Stimulated activated CD4-positive, alpha-beta T cell treated with anti-CD3 and anti-CD28 coated beads, Interleukin-2, amount 100 ng/mL, for 48 hours (primary cell): ENCODE measurements at regions not wholly inside any gene's neighbourhood (a gene's known extent, or its start where the extent isn't known, plus 50 kb on each side); places are given as distances from the start of the nearest gene placed in this dataset.
"Not testable (repeated sequence)": the region's sequence is repeated elsewhere in the genome, so short reads cannot be mapped to it uniquely, and the experiment has no call there.

Experiments
- DNase-seq, 2 donors: peaks; one replicate each; pipeline ENCODE4 v3.0.0-alpha.2; 2020

DNA sequence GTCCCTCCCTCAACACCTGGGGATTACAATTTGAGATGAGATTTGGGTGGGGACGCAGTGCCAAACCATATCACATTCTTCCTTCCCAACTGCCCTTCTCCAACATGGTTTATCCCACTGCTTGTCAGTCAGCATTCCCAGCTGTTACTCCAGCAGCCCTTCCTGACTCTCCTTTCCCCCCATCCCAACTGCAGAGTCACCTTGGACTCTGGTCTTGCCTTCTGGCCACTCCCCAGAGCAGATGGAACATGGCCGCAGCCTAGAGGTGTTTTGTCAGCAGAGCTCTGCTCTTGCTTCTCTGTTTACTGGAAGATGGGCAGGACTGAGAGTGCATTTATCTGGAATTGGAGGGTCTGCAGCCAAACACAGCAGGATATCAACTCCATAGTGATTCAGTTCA, 51.2 kb upstream of the MEX3C start:
- DNase-seq: no peak

DNA sequence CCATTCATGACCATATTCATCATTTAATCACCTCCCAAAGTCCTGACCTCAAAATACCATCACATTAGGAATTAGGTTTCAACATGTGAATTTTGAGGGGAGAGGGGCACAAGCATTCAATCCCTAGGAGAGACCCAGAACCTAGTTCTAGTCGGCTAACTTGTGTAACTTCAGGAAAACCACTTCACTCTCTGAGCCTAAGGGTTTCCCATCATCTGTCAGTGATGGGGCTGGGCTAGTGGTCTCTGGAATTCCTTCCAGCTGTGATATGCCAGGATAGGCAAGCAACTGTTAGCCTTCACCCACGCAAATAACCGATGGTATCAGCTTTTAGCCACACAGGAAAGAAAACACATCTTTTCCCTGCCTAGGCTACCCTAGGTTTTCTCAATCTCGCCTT, 52.5 kb upstream of the MEX3C start:
- DNase-seq: no peak

DNA sequence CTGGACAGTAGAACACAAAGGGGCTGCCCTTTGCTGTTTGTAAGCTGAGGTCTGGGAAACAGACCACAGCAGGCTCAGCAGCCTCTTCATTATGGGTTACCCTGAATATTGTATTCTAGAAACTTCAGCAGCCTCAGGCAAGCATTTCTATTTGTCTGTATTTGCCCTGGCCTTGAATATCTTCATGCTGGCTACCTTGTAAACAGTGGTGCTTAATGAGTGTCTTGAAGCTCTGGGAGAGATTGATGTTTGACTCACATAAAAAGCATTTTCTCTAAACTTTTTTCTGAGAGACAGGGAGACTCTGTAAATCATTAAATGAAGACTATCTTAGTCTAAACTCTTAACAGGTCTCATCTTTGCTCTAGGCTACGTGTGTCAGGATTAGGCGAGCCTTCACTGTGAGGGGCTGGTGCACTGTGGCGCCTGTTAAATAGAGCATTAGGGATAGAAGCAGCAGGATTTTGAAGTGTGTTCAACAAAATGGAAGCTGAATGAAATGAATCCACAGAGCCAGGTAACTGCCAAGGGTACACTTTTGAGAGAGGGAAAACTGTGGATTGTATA, 53.1 kb upstream of the MEX3C start:
- DNase-seq: no peak

DNA sequence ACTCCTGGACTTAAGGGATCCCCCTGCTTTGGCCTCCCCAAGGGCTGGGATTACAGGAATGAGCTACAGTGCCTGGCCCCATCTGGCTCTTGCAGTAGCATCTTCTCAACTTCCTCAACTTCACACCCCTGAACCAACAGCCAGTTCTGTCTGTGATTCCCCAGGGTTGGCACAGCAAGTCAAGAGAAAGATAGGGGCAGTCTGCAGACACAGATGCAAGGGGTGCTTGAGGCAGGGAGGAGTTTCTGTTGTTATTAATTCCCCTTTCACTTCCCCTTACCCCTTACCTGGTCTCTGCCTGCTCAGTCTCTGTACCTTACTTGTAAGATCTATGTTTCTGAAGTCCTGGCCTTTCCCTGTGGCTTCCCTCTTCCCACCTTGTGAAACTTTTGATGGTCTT, 54.1 kb upstream of the MEX3C start:
- no peak for DNase-seq

DNA sequence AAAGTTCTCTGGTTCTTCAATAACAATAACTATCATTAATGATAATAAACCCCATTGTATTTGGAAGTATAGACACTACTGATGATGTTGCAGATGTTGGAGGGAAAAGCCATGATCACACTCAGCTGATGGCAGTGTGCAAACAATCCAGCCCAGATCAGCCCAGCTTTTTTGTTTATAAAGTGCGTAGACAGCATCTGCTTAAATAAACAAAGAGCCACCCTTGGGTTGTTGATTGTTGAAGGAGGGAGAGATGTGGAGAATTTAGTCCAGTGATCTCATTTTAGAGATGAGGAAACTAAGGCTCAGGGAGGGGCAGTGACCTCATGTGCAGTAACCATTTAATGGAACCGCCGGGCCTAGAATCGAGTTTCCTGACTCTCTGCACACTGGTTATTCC, 56.0 kb upstream of the MEX3C start:
- no peak for DNase-seq

DNA sequence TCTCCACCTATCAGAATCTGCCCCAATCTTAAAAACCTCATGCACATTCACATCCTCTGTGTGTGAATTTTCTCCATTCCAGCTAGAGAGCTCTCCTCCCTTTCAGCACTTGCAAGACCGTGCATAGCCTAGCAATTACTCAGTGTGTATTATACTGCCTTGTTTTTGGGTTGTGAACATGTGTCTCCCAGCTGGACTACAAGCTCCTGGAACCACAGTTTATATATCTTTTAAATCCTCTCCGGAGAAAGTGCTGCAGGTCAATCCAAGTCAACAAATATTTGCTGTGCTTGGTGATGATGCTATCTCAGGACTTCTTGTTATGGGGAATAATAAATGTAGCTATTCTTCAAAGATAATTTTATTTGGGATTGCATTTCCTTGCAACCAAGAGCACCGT, 58.2 kb upstream of the MEX3C start:
- DNase-seq: no peak

DNA sequence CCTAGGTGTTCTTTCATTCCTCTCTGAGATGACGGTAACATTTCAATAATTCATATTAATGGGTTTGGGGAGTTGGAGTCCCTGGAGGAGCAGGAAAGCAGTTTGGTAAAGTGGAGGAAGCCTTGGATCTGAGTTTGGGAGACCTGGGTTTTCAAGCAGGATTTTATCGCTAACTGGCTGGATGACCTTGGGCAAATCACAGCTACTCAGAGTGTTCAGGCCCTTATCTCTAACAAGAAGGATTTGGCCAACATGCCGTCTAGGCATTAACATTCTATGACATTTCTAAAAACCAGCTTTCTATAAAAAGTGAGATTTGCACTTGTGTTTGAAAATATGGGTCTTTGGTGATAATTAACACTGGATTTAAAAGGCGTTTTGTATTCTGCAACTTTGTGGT, 59.7 kb upstream of the MEX3C start:
- DNase-seq: no peak

DNA sequence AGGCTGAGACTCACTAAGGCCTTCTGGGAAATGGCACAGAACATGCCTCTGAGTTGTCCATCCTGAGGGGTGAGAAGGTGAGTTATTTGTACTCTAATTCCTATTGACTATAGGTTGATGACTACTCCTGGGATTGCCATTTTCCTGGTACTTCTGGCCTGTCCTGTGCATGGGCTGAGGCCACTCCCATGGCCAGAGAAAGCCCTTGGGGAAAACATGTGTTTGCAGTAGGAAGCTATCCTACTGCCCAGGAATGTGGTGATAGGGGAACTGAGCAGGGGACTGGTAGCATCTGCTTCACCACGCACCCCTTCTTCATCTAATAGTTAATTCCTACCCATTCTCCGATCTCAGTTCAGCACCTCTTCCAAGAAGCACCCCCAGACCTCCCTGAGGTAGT, 62.6 kb upstream of the MEX3C start:
- no peak for DNase-seq

DNA sequence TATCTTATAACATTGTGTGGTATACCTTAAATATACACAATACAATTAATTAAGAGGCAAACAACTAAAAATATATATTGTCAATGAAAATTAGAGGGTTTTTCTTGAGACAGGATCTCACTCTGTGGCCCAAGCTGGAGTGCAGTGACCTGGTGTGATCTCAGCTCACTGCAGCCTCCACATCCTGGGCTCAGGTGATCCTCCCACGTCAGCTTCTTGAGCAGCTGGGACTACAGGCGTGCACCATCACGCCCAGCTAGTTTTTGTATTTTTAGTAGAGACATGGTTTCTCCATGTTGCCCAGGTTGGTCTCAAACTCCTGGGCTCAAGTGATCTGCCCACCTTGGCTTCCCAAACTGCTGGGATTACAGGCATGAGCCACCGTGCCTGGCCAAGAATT, 68.6 kb upstream of the MEX3C start:
- not testable (repeated sequence) for DNase-seq

DNA sequence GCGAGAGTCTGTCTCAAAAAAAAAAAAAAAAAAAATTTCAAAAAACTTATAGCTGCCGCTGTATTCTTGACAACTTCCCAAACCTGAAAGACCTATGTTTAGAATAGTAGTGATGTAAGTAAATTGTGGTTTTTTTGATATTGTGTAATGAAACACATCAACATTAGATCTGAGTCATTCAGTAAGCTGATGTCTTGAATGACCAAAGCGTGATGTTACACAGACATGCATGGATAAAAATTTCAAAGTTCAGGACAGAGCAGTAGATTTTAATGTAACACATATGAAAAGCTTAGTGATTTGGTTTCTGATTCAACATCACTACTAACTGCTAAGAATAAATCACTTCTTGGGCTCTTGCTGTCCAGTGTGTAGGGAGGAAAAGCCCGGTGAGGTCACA, 69.3 kb upstream of the MEX3C start:
- DNase-seq: no peak

DNA sequence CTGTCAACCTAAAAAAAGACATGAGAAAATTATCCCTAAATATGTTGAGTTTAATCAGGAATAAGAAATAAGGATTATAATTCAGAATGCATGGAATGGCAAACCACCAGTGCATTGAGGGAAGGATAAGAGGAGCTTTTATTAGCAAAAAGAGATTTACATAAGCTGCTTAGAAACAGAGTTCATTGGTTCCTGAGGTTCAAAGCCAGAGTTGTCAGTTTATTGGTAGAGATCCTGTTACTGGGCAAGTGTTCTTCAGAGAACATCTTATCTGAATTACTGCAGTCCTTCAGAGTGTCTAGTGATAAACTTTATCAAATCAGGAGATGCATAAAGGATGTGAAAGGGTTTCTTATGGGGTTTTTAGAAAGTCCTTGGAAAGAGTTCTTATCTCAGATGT, 76.0 kb upstream of the MEX3C start:
- no peak for DNase-seq

DNA sequence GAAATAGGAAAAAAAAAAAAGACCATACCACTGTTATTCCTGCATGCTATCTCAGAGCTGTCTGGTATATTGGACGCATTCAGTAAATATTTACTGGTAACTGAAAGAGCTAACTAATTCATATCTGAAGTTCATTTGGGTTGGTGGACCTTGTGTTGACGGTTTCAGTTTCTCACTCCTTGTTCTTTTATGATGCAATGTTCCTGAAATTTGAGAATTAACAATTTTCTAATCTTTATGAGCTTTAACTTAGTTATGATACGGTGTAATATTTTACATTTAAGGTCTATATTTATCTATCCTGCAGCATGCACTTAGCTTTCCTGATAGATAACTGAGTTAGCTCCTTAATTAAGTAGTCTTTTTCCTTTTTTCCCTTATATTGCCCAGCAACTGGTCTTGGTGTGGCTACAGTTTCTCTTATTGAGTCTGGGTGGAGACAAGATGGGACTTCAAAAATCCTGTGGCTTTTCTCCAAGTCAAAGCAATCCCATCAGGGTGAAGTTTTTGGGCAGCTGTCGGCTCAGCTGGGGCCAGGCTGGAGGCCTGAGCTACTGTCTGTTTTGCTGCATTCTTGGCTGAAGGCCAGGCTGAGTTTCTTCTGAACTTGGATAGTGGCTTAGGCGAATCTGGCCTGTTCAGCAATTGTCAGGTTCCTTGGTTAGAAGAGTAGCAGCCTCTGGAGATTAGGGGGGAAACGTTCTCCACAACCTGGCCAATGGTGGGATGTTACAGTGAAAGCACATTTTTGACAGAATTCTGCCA, 78.4 kb upstream of the MEX3C start:
- DNase-seq: no peak

DNA sequence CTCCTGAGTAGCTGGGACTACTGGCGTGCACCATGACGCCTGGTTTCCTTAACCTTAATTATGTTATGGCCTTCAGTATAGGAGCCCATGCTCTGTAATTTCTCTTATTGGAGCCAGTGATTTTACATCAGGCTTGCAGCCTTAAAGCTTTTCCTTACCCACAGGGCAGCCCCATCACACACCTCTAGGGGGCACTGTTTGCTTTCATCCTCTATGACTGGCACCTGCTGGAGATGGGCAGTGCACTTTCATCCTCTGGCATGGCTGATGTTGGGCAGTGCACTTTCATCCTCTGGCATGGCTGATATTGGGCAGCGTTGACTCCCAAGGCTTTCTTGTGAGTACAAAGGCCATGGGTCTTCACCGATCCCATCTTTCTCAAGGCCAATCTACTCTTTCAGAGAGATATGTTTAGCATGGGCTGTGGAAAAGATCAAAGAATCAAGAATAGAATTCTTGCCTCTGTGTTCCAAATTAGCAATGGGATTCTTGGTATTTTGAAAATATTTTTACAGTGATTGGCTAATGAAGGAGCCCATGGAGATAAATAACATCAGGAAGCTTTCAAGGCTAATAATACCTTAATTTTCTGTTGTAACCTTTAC, 80.7 kb upstream of the MEX3C start:
- peak; percentile 51 to 52 for DNase-seq

DNA sequence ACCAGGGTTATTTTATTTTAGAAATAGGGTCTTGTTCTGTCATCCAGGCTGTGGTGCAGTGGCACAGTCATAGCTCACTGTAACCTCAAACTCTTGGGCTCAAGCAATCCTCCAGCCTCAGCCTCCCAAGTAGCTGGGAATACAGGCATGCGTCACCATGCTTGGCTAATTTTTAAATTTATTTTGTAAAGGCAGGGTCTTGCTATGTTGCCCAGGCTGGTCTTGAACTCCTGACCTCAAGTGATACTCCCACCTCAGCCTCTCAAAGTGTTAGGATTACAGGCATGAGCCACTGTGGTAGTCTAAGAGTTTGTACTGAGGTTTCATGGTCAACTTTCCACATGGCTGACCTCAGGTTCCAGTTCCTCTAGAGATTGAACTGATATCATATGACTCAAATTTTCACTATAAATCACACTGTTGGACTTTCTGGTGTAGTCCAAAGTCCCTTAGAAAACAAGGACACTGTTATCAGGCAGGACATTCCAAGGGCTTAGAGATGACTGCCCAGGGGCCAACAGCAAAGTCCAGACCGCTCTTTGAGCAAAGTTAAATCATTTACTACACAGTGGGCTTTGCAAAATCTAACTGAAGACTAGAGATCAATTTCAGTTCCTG, 82.0 kb upstream of the MEX3C start:
- DNase-seq: no peak

DNA sequence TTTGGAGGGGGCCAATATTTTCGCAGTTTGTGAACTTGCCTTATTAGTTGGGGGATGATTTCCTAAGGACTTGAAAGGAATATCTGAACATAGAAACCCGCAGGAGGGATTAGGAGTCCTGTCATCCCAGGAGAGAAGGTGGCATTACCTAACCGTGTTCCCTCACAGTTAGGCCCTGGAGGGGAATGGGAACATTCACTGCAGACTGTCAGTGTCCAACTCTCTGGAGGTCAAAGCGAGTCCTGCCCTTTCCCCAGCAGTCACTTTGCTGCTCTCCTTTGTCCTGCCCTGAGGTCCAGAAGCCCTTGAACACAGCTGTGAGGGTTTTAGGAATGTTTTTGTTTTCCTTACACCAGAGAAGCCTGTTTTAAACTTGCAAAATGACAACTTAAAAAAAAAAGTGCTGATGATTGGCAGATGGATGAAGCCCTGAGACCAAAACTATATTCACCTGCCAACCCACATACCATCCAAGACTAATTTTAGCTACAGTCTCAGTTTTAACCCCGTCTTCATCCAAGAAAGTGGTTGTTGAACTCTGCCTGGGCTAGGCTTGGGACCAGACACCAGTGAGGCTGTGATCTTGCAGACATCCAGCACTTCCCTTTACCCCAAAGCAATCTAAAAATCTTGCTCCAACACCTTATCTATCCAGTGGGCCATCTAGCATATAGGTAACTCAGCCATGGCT, 90.5 kb upstream of the MEX3C start:
- DNase-seq: no peak

DNA sequence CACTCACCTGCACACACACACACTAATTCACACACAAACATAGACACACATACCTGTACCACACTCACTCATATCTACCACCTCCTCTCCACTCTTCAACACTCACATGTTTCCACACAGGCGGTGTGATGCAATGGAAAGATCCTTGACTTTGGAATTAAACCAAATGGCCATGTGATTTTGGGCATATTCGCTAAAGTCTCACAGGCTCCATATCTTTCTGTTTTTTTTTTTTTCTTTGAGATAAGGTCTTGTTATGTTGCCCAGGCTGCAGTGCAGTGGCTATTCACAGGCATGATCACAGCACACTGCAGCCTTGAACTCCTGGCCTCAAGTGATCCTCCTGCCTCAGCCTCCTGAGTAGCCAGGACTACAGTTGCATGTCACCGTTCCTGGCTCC, 91.1 kb upstream of the MEX3C start:
- no peak for DNase-seq

DNA sequence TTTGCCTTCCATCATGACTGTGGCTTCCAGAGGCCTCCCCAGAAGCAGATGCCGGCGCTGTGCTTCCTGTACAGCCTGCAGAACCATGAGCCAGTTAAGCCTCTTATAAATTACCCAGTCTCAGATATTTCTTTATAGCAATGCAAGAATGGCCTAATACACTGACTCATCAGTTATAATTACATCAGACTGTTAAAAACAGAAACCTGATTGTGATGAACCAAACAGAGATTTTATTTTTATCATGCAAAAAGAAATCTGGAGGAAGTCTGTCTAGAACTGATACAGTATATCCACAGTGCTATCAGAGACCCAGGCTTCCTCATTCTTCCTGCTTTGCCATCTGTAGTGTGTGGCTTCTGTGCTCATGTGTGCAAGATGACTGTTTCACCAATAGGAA, 93.4 kb upstream of the MEX3C start:
- no peak for DNase-seq

DNA sequence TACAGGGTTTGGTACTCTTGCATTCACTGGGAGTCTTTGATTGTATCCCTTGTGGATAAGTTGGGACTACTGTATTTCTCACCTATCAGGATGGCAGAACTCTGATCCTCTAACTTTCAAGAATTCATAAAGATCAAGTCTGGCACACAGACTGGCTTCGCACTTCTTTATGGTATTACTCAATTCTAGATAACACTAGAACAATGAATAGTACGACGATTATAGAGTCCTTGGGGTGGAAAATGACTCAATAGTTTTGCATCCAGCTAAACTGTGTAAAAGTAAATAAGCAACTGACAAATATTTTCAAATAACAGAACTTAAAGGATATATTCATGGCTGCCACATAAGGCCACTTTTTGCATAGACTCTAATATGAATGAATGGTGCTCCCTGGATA, 103.4 kb upstream of the MEX3C start:
- DNase-seq: no peak

DNA sequence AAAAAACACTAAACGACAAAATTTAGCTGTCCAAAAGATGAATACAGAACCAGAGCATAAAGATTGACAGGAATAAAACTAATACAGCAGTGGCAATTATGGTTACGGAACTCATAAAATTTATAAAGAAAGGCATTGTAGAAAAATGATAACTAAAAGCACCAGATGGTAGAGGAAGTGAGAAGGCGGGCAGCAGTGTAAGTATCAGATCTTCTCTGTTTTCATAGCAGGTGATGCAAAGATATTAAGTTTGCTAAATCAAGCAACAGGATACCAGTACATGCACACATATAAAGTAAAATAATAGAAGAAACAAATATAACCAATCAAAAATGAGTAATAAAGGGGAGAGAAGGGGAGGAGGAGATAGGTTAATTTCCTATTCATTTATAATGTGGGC, 103.9 kb upstream of the MEX3C start:
- DNase-seq: no peak

DNA sequence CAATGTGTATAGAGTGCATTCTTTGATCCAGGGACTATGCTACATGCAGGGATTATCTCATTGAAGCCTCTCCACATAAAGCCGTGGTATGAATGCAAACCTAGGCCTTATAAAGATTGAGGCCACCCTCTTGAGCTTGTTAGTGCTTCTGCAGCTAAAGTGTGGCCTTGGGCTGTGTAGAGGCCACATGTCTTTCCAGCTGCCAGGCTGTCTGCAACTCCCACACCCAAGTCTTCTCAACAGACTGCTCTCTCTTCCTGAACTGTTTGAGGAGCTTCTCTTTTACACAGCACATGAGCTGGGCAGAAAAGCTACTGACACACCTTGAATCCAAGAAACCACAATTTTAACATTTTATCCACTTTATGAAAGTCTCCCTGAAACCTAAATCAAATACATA, 119.2 kb upstream of the MEX3C start:
- no peak for DNase-seq

DNA sequence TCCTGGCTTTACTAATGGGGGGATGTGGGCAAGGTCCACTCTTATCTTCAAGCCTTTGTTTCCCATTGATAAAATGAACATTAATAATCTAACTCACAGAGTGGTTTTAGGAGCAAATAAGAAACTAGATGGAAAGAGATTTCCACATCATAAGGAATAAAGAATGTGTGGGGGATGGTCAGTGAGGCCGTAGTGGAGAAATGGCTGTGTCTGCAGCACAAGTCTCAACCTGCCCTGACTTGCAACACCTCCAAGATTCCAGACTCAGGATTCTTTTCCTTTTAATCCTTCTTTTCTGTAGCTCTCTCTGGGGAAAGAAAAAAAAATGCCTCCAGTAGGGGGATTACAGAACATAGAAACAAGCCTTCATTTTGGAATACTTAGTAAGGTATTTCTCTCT, 124.2 kb upstream of the MEX3C start:
- no peak for DNase-seq

DNA sequence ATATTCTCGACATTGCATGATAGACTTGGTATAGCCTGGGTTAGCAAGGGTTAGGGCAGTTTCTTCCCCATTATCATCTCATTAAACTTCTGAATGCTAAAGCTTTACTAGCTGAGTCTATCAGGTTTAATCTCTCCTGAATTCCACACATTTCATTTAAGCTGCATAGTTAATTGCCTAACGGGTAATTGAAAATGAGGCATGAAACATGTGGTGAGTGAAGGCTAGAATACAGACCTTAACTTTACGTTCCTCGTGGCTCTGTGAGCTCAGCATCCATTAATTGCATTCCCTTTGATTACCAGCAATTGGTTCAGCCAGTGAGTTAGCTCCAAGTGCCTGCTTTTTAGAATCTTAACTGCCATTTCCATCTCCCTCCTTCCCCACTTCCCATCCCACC, 126.5 kb upstream of the MEX3C start:
- no peak for DNase-seq

DNA sequence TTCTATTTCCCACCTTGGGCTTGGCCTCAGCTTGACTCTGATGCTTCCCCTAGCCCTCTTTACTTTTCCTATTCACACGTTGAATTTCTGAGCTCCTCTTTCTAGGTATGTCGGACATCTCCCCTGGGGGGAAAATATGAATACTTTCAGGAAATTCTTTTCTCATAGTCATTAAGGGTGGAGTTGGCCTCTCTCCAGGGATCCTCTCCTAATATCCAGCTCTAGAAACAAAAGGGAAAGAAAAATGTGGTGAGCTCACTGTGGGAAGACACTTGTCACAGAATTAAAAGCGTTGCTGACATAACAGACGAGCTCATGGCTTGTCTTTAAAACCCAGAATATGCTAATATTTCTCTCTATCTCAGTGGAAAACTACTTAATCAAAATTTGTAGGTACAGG, 132.7 kb upstream of the MEX3C start:
- no peak for DNase-seq

DNA sequence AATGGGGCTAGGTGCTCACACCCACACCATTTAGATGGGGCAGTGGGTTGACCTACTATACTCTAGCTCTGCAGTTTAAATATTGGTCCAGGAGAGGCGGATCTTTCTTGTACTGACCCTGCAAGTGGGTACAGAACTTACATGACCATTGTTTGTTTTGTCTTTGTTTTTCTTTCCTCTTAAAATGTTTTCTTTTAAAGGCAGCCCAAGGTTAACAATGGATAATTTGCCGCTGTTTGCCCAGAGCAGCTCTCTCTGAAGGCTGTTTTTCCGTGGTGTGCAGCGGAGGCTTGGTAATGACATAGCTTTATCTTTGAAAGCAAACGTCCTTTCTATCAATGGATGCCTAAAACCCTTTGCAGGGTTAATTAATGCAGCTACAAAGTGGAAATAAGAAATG, 133.3 kb upstream of the MEX3C start:
- no peak for DNase-seq
